ENCODE measurements at regions not wholly inside any gene's neighbourhood (a gene's known extent, or its start where the extent isn't known, plus 50 kb on each side); places are given as distances from the start of the nearest gene placed in this dataset.

DNA sequence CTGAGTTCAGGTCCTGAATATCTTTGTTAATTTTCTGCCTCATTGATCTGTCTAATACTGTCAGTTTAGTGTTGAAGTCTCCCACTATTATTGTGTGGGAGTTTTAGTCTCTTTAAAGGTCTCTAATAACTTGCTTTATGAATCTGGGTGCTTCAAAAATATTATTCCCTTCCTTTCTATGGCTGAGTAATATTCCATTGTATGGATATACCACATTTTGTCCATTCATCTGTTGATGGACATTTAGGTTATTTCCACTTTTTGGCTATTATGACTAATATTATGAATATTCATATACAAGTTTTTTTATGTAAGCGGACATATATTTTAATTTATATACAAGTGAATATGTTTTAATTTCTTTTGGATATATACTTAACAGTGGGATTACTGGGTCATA lies 82.7 kb downstream of the SDR9C7 start:
- no peak for ATAC-seq

GRCh38 chr12:56840922-56841321 lies 77.8 kb downstream of the HSD17B6 start:
- Histone ChIP-seq H2AFZ (ENCODE audit: low read depth, low read length) (no peak overlapping the region), H3K36me3 (ENCODE audit: control insufficient read depth, insufficient read depth, low read length) (no peaks in the 10 kb centered on the region), H3K9me1 (ENCODE audit: control insufficient read depth, insufficient read depth, low read length) (no peaks in the 10 kb centered on the region), H3K27me3 (ENCODE audit: control insufficient read depth in 2 of 2, insufficient read depth in 2 of 2, low read length in 2 of 2) (no peaks in the 10 kb centered on the region), H3K4me1 (replicated peaks in 1 of 2; ENCODE audit: control insufficient read depth in 2 of 2, insufficient read depth in 2 of 2, low read length in 2 of 2) (peaks cover 3 to 7% of the 10 kb centered on the region in 2 experiments; a peak in 4 of 5 replicates), H3K79me2 (ENCODE audit: control insufficient read depth, insufficient read depth, low read length) (no peaks in the 10 kb centered on the region), H4K20me1 (replicated peaks; ENCODE audit: control insufficient read depth, insufficient read depth, low read length) (no peaks in the 10 kb centered on the region), H3K4me2 (ENCODE audit: insufficient read depth, low read length) (no peak overlapping the region), H3K9ac (ENCODE audit: insufficient read depth in 1 of 2, low read depth in 2 of 2, low read length in 2 of 2) (no peak overlapping the region), H3K27ac (ENCODE audit: extremely low read depth, low read depth, low read length) (no peak overlapping the region), H3K4me3 (no peak overlapping the region), H3K9me3 (replicated peaks; ENCODE audit: control insufficient read depth, insufficient read depth, low read depth, low read length) (no peaks in the 10 kb centered on the region)
- FAIRE-seq (no peak), DNase-seq (ENCODE audit: extremely low read depth in 1 of 4, low spot score in 3 of 4) (no peak), ATAC-seq (peak; percentile 38; the same call in 2 of the 3 replicates)
- in situ Hi-C loops (cut with MboI) = no loop called here
- CTCF ChIA-PET (ENCODE audit: low intra/inter-chr PET ratio) = interaction anchor here (0.7 to 2.5 kb wide), 3 partner anchors 83 to 160 kb away, joined by 3 to 30 read pairs (median 3); no protein-coding TSS in a partner anchor
- no TSS peak for BruUV-seq (replicated peaks)
- POLR2A ChIA-PET = interaction anchor here (1.1 kb wide), 1 partner anchor 161 kb away, joined by 5 read pairs; no protein-coding TSS in a partner anchor
- TF ChIP-seq CBFA2T2 (conservative IDR thresholded peaks at IDR 0.05) (peak; percentile 26), TCF7 (IDR thresholded peaks at IDR 0.05; ENCODE audit: borderline replicate concordance) (no peak), CBFA2T3 (IDR thresholded peaks at IDR 0.05) (peak; percentile 41; the same call in 1 of the 2 replicates)
- intact Hi-C loops (cut with micrococcal nuclease) = loop anchor here (1.0 to 5.0 kb wide), 6 partner anchors 56 to 271 kb away; partner anchors contain the start of gene STAT6
- WGBS (ENCODE audit: insufficient coverage, low coverage, missing lambda C conversion rate) = 26% methylated on average over 8 of the region's 8 CpGs

More for the DNA sequence above, 82.7 kb downstream of the SDR9C7 start:
- no peaks in the 10 kb centered on the region for H3K36me3 ChIP-seq (ENCODE audit: control insufficient read depth, insufficient read depth, low read length)
- no peaks in the 10 kb centered on the region for H3K27me3 ChIP-seq (ENCODE audit: control insufficient read depth in 2 of 2, insufficient read depth in 2 of 2, low read length in 2 of 2)
- no peak overlapping the region for H3K4me2 ChIP-seq (ENCODE audit: insufficient read depth, low read length)
- H3K4me3 ChIP-seq = no peak overlapping the region
- ChIA-PET CTCF (ENCODE audit: low intra/inter-chr PET ratio) (no interaction called here), POLR2A (no interaction called here)
- no peaks in the 10 kb centered on the region for H3K9me1 ChIP-seq (ENCODE audit: control insufficient read depth, insufficient read depth, low read length)
- BruUV-seq (replicated peaks) = no TSS peak
- no peak overlapping the region for H2AFZ ChIP-seq (ENCODE audit: low read depth, low read length)
- WGBS (ENCODE audit: insufficient coverage, low coverage, missing lambda C conversion rate) = 85% methylated on average over 1 of the region's 1 CpG
- in situ Hi-C loops (cut with MboI) (no loop called here), intact Hi-C loops (cut with micrococcal nuclease) (no loop called here)
- H3K9ac ChIP-seq (ENCODE audit: insufficient read depth in 1 of 2, low read depth in 2 of 2, low read length in 2 of 2) = no peak overlapping the region
- H3K9me3 ChIP-seq (replicated peaks; ENCODE audit: control insufficient read depth, insufficient read depth, low read depth, low read length) = 0 out of 2 replicates have a peak, but pooled peaks cover 4% of the 10 kb centered on the region
- TF ChIP-seq HOXB6 (CRISPR knock-in tag; IDR thresholded peaks at IDR 0.05; ENCODE audit: borderline replicate concordance) (no peak), RBM25 (IDR thresholded peaks at IDR 0.05; ENCODE audit: low read depth, low read length, severe bottlenecking) (peak; percentile 17), ZNF146 (CRISPR knock-in tag; IDR thresholded peaks at IDR 0.05; ENCODE audit: unreplicated experiment) (peak; percentile 55)
- H4K20me1 ChIP-seq (replicated peaks; ENCODE audit: control insufficient read depth, insufficient read depth, low read length) = no peaks in the 10 kb centered on the region
- FAIRE-seq = no peak
- no peaks in the 10 kb centered on the region for H3K79me2 ChIP-seq (ENCODE audit: control insufficient read depth, insufficient read depth, low read length)
- no peaks in the 10 kb centered on the region for H3K4me1 ChIP-seq (replicated peaks in 1 of 2; ENCODE audit: control insufficient read depth in 2 of 2, insufficient read depth in 2 of 2, low read length in 2 of 2)
- no peak for DNase-seq (ENCODE audit: extremely low read depth in 1 of 4, low spot score in 3 of 4)
- H3K27ac ChIP-seq (ENCODE audit: extremely low read depth, low read depth, low read length) = no peak overlapping the region
